ENCODE measurements at regions not wholly inside any gene's neighbourhood (a gene's known extent, or its start where the extent isn't known, plus 50 kb on each side); places are given as distances from the start of the nearest gene placed in this dataset.

DNA sequence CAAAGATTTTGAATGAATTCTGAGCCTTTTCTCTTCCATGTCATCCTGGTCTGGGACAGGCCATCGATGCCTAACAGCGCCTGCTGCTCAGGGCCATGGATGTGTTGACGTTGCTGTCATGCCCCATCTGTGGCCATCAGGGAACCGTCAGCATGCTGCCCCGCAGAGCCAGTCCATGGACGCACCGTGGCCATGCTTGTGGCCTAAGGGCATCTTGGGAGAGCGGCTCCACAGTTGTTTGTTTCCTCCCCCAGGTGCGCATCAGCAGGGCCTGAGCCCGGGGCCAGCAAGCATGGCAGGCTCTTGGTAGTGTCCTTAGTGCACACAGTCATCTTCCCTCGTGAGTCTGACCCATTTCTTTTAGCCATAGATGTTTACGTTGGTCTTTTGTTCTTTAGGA, 142.7 kb downstream of the VAPA start:
- DNase-seq (ENCODE audit: low read depth in 2 of 3, low spot score in 2 of 3): no peak

DNA sequence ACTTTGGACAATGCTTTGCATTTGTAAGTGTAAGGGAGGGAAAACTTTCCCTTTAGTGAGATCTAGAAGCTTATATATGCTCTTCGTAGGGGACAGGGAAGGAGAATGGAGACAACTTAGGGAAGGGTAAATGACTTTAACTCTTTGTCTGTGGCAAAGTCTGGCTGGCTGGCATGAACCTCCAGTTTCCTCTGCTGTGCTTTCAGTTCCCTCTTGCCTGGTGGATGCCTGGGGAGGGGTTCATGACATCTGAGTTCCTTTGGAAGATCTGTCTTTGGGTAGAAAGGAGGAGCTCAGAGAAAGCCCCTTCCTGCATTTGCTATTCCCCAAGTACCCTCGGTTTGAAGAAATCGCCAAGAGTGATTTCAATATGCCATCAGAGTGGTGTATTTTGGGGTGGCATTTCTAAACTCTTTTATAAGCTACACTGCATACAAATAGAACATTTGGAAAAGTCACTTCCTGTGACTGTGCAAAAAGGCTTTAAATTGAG, 143.6 kb downstream of the VAPA start:
- DNase-seq (ENCODE audit: low read depth in 2 of 3, low spot score in 2 of 3): no peak

DNA sequence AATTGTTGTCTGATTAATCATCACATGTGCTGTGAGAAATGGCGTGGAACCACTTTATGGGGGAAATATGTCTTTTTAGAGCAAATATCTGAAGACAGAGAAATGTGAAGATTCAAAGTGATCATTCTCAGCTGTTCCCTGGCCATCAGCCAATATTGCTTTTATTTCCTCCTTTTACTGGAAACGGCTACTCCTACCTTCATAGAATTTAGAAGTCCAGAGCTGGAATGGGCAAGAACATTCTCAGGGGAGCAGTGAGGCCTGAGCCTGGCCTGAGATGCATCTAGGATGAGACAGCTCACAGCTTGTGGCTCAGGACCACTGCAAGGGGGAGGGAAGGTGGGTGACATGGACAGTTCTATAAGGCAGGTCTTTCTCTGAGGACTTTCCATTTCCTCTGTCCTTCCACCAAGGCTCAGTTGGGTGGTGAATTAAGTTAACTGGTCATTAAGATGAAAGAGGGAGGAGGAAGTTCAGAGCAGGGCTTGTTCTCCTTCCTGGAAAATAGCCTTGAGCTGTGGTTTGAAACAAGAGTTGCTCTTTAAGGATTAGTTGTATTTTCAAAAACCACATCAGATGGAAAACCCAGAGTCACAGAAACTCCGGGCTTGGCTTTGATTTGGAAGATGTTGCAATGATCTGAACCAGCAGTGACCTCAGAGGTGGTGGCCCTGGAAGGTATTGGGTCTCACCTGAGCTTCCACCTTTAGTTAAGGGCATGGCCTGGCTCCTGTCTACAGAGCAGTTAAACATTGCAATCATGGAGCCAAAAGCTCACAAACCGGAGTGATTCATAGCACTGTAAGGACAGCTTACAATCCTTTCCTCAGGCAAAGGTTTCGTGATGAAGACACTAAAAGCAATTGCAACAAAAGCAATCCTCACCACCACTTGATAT, 144.3 kb downstream of the VAPA start:
- no peak for DNase-seq (ENCODE audit: low read depth in 2 of 3, low spot score in 2 of 3)

DNA sequence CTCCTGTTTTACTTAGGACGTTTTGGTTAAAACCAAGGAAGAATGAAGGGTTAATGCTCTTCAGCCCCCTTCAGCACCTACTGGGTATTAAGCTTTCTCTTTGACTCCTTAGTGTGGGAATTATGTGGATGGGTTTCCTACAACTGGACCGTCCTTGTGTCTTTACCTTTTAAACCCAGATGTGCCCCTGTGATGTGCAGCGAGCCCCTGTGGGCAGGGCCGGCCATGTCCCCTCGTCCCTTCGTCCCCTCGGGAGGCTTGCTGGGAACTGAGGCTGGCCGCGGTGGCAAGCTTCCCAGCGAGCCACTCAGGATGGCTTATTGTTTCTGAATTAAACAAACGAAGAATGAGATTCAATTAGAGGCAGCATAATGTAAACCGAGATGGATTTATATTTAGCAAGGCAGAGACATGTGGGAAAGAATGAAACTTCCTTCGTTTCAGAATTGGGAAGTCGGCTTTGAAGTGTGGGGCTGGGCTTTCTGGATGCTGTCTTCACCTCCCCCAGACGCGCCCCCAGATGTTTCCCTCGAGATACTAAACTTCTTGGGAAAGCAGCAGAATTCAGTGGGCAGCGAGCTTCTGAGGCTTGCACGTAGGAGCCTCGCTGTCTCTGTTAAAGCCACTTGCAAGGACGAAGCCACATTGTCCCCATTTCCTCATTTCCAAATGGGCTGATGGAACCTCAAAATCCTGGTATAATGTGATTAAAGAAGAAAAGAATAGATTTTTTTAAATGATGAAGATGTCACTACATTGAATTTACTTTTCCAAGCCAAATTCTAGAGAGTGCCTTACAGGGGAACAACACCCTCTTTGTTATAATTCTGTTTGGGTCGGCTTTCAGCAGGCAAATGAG, 146.0 kb downstream of the VAPA start:
- no peak for DNase-seq (ENCODE audit: low read depth in 2 of 3, low spot score in 2 of 3)

DNA sequence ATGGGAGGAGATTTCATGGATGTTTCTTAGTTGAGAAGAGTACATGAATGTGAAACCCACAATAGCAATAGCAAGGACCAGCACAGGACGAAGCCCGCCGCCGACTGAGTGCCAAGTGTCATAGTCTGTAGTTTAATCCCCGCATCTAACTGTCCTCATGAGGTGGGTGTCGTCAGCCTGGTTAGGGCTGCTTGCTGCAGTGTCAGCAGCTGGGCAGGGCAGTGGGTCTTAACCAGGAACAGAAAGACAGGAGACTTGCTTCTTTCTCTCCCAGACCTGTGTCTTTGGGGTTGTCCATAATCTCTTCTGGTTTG, 146.6 kb downstream of the VAPA start:
- DNase-seq (ENCODE audit: low read depth in 2 of 3, low spot score in 2 of 3): no peak

DNA sequence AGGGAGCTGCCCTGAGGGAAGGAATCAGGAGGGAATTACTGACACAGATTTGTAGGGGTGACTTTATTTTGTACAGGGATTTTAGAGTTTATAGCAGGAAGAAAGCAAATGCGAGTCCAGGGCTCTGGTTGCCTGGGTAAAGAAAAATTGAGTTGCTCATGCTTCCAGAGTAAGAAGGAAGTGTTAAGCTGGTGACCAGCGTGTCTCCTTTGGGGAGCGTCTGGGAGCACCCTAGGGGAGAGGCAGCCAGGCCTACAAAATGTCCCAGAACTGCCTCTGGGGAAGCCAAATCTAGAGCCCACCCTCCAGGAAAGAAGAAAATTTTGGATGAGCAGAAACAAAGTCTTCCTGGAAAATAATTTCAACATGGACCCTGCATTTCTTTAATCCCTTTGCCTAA, 147.0 kb downstream of the VAPA start:
- DNase-seq (ENCODE audit: low read depth in 2 of 3, low spot score in 2 of 3): no peak

DNA sequence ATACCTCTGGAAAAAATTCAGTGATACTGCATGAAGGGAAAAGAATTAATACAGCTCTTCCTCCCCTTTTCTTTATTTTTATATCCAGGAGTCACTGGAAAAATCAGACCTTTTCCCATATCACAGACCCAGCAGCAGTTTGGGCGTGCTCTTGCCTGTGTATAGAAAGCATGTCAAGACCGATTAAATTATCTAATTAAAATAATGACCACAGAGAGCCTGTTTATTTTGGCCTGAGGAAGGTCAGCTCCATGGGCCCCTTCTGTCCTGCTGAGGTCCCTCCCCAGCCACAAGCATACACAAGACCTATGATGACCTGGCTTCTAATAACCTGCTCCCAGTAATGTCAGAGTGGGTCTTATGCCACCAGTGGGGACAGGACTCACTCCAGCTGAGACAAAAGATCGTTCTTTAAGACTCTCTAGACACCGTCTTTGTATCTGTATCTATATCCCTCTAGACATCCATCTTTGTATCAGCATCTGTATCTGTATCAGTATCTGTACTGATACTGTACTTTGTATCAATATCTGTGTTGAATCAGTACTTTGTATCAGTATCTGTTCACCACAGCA, 147.8 kb downstream of the VAPA start:
- DNase-seq (ENCODE audit: low read depth in 2 of 3, low spot score in 2 of 3): no peak

DNA sequence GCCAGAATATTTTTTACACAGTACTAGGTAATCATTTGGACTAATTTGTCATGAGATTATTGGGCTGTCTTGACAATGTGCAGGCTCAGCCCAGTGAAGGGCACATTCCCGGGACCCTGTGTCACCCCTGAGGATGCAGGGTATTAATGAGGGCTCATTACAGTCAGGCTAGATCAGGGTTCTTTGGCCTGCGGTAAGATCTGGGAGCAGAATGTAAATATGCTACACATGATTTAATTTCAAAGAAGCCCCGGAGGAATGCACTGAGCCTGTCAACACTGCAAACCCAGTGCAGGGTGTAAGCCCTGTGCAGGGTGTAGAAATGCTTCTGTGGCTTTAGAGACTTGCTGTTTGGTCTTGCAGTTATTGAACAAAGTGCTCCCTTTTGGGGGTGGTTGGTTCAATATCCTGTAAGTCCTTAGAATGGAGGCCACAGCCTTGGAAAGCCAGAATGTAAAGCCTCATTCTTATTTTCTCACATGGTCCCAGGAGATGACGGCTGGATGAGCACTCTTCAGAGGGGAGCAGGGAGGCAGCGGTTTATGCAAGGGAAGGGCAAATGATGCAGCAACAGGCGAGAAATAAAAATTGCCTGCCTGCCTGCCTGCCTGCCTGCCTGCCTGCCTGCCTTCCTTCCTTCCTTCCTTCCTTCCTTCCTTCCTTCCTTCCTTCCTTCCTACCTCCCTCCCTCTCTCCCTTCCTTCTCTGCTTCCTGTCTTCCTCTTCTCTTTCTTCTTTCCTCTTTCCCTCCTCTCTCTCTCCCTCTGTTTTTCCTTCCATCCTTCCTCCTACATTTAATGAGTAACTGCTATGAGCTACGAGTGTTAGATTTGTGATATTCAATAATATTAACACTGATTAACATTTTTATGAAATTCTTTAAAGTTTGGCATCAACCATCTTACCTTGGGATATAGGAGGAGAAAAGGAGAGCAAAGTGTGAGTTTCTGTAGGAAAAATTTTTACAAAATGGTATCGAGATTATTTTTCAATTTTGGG, 148.8 kb downstream of the VAPA start:
- no peak for DNase-seq (ENCODE audit: low read depth in 2 of 3, low spot score in 2 of 3)

DNA sequence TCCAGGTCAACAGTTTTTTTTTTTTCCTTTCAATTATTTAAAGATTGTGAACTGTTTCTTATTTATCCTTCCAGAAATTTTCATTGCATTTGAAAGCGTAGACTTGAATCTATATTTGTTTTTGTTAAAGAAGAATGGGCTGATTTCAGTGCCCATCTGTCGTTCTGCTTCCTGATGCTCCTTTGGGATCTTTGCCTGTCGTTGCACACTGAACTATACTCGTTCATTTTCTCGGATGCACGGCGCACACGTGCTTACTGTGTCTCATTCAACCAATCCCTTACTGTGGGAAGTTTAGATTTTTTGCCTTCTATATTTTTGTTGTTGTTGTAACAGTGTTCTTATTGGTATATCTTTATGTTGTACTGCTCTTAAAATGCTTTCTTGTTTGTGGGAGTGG, 149.7 kb downstream of the VAPA start:
- no peak for DNase-seq (ENCODE audit: low read depth in 2 of 3, low spot score in 2 of 3)

DNA sequence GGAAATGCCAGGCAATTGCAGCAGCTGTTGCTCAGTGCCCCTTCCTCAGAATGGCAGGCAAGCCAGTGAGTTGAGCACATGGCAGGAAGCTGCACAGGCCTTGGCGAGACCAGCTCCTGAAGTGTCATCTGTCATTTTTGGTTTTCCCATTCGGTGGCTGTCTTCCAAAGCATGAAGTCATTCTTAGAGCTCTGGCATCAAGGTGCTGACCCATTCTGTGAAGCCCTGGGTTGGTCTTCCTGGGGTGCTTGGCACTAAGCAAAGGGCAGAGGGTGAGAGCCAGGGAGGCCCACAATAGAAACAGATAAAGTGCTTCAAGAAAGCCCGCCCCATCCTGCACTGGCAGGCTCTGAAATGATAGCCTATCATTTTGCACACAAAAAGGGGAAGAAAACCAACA, 150.5 kb downstream of the VAPA start:
- no peak for DNase-seq (ENCODE audit: low read depth in 2 of 3, low spot score in 2 of 3)

DNA sequence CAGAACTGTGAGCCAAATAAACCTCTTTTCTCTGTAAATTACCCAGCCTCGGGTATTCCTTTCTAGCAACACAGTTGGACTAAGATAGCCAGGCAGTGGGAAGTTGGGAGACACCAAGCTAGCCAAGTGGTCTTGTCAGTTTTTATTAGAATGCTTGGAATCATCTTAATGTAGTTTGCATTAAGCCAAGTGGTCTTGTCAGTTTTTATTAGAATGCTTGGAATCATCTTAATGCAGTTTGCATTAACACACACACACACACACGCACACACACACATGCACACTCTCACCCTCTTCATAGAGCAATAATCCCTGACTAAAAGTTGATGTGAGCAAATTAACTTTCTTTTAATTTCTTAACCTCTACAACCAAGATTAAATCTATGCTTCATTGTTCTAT, 151.5 kb downstream of the VAPA start:
- no peak for DNase-seq (ENCODE audit: low read depth in 2 of 3, low spot score in 2 of 3)

DNA sequence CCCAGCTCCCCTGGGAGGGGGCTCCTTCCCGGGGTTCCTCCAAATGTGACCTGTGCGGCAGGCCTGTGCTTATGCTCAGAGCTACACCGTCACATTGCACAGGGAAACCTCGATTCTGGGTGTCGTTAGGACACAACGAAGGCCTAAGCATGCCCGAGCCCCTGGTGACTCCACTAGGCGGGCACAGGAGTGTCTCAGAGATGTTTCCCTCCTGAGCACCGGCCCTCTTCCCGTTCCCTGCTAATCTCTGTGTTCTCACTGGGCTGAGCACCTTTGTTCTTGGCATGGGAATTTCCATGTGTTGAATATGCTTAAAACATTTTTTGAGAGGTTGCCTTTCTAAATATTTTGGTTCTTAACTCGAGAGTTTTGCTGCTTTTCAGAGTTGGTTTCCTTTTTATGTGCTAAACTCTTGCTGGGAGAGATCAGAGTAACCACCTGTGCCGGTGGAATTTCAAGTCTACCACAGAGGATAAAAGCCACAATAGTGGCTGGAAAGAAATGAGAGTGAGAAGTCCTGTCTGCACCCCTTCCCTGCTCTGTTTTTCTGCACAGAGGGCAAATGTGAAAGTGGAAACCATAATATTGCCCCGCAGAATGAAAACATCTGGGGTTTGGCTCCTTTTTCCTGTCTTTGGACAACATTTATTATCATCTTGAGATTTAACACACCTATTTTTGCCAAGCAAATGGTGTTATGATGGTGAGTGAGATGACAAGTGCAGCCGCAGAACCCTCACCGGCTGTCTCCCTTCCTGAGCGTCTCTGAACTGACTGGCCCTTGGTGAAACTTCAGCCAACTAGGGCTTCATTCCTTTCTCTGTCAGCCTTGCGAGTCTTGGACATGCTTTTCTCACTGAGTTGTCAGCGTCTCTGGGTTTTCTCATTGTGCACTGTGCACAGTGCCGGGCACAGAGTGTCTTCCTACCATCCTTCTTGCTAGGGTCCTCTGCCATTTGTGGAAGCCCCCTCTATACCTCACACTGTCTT, 154.1 kb downstream of the VAPA start:
- DNase-seq (ENCODE audit: low read depth in 2 of 3, low spot score in 2 of 3): no peak

DNA sequence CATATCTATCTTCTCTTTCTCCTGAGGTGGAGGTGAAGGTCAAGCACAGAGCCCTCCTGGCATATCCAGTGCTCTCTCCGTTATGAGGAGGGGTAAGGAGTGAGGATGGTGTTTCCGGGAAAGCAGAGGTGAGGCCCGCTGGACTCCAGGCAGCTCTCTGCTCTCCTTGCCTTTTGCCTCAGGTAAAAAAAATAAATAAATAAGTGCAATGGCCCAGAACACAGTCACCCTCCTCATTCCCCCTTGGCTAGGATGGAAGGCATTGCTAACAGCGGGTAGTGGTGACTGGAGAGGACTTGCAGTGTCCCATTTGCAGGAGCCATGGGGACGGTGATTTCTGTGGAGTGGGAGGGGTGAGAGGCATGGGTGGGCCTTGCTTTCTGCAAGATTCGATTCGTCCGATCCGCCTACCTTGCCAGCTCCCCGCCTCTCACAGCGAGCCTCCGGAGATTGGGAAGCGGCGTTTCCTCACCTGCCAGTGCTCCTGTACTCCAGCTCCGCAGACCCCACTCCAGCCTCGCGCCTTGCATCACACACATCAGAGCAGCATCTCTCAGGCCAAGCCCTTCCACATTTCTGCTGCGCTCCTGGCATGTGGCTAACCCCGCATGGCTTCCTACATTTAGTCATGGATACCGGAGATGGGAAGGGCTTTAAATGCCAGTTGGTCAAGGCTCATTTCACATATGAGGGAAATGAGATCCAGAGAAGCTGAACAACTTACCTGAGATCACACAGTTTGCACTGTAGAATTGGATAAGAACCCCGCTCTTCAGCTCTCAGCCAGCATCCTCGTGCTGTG, 155.2 kb downstream of the VAPA start:
- no peak for DNase-seq (ENCODE audit: low read depth in 2 of 3, low spot score in 2 of 3)

DNA sequence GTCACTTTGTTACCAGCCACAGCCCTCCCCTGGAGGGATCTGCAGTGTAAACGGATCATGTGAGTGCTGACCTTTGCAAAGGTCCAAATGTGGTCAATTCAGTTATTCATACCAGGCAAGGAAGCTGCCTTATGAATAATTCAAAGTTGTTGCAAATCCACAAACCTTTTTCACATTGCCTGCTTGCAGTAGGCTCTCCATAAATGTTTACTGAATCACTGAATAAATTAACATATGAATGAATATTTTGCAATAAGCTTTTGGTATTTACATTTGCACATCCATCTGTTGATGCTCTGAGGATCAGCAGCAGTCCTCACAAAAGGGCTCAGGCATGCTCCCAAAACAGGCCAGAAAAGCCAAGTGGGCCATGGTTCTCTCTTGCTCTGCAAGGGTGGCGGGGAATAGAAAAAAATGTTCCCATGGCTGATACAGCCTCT, 156.8 kb downstream of the VAPA start:
- no peak for DNase-seq (ENCODE audit: low read depth in 2 of 3, low spot score in 2 of 3)

DNA sequence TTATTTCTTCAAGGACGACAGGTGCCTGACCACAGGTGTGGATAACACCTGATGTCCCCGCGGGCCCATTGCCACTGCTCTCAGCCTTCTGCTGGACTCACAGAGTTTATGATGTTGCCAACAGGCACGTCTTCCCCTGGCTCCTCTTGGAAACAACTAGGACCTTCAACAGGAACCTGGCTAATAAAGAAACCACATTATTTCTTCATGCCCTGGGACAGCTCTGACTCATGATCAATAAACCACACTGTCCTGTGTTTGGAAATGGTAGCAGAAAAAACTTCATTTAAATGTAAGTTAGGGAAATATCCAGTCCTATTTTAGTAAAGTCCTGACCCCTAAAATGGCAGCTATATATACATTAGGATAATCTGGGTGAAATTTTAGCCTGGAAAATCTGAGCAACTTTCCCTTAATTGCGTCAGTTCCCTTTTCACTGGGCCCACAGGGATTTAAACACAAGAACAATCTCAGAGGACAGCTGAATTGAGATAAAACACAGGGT, 158.9 kb downstream of the VAPA start:
- no peak for DNase-seq (ENCODE audit: low read depth in 2 of 3, low spot score in 2 of 3)

DNA sequence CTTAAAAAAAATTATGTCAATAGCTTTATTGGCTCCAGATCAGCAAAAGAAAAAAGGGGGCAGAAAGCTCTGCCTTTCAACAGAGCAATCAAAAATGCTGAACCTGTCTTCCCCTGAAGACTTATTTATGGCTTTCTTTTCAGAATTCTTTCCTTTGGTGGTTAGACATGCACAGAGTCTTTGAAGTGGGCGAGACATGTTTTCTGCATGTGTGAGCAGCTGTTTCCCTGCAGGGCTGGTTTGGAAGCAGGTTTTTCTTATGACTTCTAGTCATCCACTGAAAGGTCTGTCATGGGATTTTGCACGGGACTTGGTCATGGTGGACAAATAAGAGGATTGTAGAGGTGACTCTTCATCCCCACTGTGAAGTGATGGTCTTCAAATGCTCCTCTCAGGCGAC, 160.3 kb downstream of the VAPA start:
- DNase-seq (ENCODE audit: low read depth in 2 of 3, low spot score in 2 of 3): no peak

DNA sequence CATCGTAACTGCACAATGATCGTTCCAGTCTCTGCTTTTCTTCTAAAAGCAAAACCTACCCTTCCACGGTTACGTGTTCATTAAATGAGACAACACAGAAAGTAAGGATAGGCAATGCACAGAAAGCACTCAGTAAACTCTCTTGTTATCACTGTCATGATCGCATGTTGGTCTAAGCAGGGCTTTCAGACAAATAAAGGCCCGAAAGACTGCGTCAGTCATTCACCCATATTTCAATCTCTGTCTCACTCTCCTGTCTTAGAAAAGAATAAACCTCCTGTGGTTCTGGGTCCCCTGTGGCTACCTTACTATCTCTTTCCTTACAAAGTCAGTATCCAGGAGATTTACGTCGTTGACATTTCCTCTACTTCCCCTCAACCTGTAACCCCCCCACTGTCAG, 160.9 kb downstream of the VAPA start:
- no peak for DNase-seq (ENCODE audit: low read depth in 2 of 3, low spot score in 2 of 3)

DNA sequence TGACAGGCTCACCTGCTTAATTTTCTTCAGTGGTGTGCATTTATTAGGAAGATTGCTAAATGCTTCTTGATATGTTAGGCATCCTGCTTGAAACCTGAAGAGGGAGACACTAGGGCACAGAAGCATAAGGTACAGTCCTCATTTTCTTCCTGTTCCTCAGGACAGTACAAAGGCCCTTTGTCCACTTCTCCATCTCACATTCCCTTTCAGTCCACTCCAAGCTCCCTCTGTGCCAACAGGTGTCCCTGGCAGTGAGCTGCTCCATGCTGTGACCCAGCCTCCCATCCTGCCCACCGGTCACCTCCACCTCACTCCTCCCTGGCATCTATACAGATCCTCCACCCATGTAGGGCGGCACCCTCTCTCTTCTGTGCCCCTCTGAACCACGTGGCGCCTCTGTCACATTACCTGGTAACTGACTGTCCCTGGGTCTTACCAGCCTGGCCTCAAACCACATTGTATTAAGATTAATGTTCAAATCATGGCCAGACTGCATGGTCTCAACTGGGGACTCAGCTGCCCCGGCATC, 162.8 kb downstream of the VAPA start:
- DNase-seq (ENCODE audit: low read depth in 2 of 3, low spot score in 2 of 3): no peak
